ENCODE measurements at regions not wholly inside any gene's neighbourhood (a gene's known extent, or its start where the extent isn't known, plus 50 kb on each side); places are given as distances from the start of the nearest gene placed in this dataset.

DNA sequence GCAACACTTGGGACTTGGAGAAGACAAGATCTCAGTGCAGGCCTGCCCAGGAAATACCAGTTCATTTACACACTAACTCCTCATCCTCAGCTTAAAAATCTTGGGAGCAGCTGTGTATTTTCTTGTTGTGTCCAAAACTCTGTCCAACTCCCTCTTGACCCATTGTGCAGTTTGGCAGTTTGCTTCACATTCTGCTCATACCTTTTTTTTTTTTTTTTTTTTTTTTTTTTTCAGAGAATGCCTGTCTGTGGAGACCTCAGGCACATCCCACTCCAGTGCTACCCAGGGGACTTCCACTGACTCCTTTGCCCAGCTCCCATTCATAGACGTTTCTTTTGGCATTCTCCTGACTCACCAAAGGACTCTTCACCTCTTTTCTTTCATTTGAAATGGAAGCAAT, 265.8 kb upstream of the TCF21 start:
- TF ChIP-seq EZH2 (IDR thresholded peaks at IDR 0.05; ENCODE audit: low read length, unreplicated experiment) = no peak
- TF ChIP-seq, protein P1, sequence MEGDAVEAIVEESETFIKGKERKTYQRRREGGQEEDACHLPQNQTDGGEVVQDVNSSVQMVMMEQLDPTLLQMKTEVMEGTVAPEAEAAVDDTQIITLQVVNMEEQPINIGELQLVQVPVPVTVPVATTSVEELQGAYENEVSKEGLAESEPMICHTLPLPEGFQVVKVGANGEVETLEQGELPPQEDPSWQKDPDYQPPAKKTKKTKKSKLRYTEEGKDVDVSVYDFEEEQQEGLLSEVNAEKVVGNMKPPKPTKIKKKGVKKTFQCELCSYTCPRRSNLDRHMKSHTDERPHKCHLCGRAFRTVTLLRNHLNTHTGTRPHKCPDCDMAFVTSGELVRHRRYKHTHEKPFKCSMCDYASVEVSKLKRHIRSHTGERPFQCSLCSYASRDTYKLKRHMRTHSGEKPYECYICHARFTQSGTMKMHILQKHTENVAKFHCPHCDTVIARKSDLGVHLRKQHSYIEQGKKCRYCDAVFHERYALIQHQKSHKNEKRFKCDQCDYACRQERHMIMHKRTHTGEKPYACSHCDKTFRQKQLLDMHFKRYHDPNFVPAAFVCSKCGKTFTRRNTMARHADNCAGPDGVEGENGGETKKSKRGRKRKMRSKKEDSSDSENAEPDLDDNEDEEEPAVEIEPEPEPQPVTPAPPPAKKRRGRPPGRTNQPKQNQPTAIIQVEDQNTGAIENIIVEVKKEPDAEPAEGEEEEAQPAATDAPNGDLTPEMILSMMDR (conservative IDR thresholded peaks at IDR 0.05; ENCODE audit: low read depth, low read length) = no peak
- TF ChIP-seq EZH2phosphoT487 (IDR thresholded peaks at IDR 0.05; ENCODE audit: borderline replicate concordance, low read length) = no peak

All from PC-3 (cell line).